ENCODE measurements at regions not wholly inside any gene's neighbourhood (a gene's known extent, or its start where the extent isn't known, plus 50 kb on each side); places are given as distances from the start of the nearest gene placed in this dataset.

DNA sequence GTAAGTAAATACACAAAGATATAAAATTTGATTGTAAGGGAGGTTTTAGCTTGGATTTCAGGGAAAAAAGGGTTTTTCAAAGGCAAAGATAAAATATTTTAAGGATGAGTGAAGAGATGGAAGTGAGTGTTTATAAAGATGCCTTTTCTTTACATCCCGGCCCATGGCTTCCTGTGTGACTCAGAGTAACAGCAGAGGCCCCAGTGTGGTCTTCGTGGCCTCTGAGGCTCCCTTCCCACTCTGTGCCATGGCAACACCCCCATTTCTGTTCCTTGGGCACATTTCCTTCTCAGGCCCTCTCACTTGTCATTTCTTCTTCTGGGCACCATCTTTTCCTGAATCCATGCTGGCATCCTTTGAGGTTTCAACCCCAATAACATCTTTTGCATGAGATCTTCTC is 92.6 kb upstream of the TMEM18 start:
- H3K27ac Mint-ChIP-seq (ENCODE audit: unreplicated experiment), result no peak overlapping the region
- H3K4me1 Mint-ChIP-seq (ENCODE audit: low read depth, unreplicated experiment), result peaks cover 30% of the 10 kb centered on the region
- DNase-seq, result no peak
- TF ChIP-seq CTCF (IDR thresholded peaks at IDR 0.05; ENCODE audit: partially characterized antibody, unreplicated experiment), result no peak
- H3K4me3 Mint-ChIP-seq (ENCODE audit: unreplicated experiment), result no peak overlapping the region
- peaks cover 5% of the 10 kb centered on the region for H3K36me3 Mint-ChIP-seq (ENCODE audit: unreplicated experiment)
- H3K9me3 Mint-ChIP-seq (ENCODE audit: unreplicated experiment), result peaks cover 2% of the 10 kb centered on the region
- H3K27me3 Mint-ChIP-seq (ENCODE audit: unreplicated experiment), result peaks cover 9% of the 10 kb centered on the region

DNA sequence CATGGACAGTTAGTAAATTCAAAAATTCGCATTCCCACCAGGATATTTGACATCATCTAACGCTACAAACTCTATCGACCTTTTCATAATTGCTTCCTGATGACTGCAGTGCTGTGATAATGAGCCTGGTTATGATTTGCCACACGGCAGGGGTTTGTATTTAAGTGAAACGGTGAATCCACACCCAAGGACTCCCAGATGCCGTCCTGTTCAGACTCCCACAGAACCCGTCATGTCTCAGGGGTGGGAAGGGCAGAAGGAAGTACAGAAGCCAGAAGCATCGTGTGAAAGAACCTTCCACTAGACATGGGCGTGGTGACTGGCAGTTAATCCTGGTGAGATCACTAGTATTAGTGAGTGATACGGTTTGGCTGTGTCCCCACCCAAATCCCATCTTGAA is 91.2 kb upstream of the TMEM18 start:
- no peaks in the 10 kb centered on the region for H3K9me3 Mint-ChIP-seq (ENCODE audit: unreplicated experiment)
- peaks cover 23% of the 10 kb centered on the region for H3K4me1 Mint-ChIP-seq (ENCODE audit: low read depth, unreplicated experiment)
- H3K4me3 Mint-ChIP-seq (ENCODE audit: unreplicated experiment), result no peak overlapping the region
- H3K27me3 Mint-ChIP-seq (ENCODE audit: unreplicated experiment), result peaks cover 9% of the 10 kb centered on the region
- TF ChIP-seq CTCF (IDR thresholded peaks at IDR 0.05; ENCODE audit: partially characterized antibody, unreplicated experiment), result no peak
- peaks cover 5% of the 10 kb centered on the region for H3K36me3 Mint-ChIP-seq (ENCODE audit: unreplicated experiment)
- no peak overlapping the region for H3K27ac Mint-ChIP-seq (ENCODE audit: unreplicated experiment)
- no peak for DNase-seq

GRCh38 chr2:767944-768343 is 90.7 kb upstream of the TMEM18 start:
- Mint-ChIP-seq H3K9me3 (ENCODE audit: unreplicated experiment) (no peaks in the 10 kb centered on the region), H3K36me3 (ENCODE audit: unreplicated experiment) (peaks cover 5% of the 10 kb centered on the region), H3K27ac (ENCODE audit: unreplicated experiment) (no peak overlapping the region), H3K4me1 (ENCODE audit: low read depth, unreplicated experiment) (peaks cover 21% of the 10 kb centered on the region), H3K27me3 (ENCODE audit: unreplicated experiment) (peaks cover 9% of the 10 kb centered on the region), H3K4me3 (ENCODE audit: unreplicated experiment) (no peak overlapping the region)
- no peak for TF ChIP-seq CTCF (IDR thresholded peaks at IDR 0.05; ENCODE audit: partially characterized antibody, unreplicated experiment)
- no peak for DNase-seq

GRCh38 chr2:767440-767839 is 90.2 kb upstream of the TMEM18 start:
- no peaks in the 10 kb centered on the region for H3K9me3 Mint-ChIP-seq (ENCODE audit: unreplicated experiment)
- peaks cover 9% of the 10 kb centered on the region for H3K27me3 Mint-ChIP-seq (ENCODE audit: unreplicated experiment)
- peaks cover 21% of the 10 kb centered on the region for H3K4me1 Mint-ChIP-seq (ENCODE audit: low read depth, unreplicated experiment)
- TF ChIP-seq CTCF (IDR thresholded peaks at IDR 0.05; ENCODE audit: partially characterized antibody, unreplicated experiment), result no peak
- H3K27ac Mint-ChIP-seq (ENCODE audit: unreplicated experiment), result peak overlapping the region; percentile 17
- H3K36me3 Mint-ChIP-seq (ENCODE audit: unreplicated experiment), result peaks cover 5% of the 10 kb centered on the region
- DNase-seq, result no peak
- no peak overlapping the region for H3K4me3 Mint-ChIP-seq (ENCODE audit: unreplicated experiment)

- no peak for TF ChIP-seq CTCF (IDR thresholded peaks at IDR 0.05; ENCODE audit: partially characterized antibody, unreplicated experiment)
- Mint-ChIP-seq H3K4me1 (ENCODE audit: low read depth, unreplicated experiment) (peaks cover 25% of the 10 kb centered on the region), H3K4me3 (ENCODE audit: unreplicated experiment) (no peak overlapping the region), H3K27ac (ENCODE audit: unreplicated experiment) (peak overlapping the region; percentile 49), H3K9me3 (ENCODE audit: unreplicated experiment) (no peaks in the 10 kb centered on the region), H3K27me3 (ENCODE audit: unreplicated experiment) (peaks cover 5% of the 10 kb centered on the region), H3K36me3 (ENCODE audit: unreplicated experiment) (peaks cover 5% of the 10 kb centered on the region)
- no peak for DNase-seq
Observed at GRCh38 chr2:766255-766654, 89.0 kb upstream of the TMEM18 start.

All from glutamatergic neuron (in vitro differentiated cells).